ENCODE measurements at regions not wholly inside any gene's neighbourhood (a gene's known extent, or its start where the extent isn't known, plus 50 kb on each side); places are given as distances from the start of the nearest gene placed in this dataset.

- TF ChIP-seq CTCF (conservative IDR thresholded peaks at IDR 0.05 in 1 of 2, IDR thresholded peaks at IDR 0.05 in 1 of 2; ENCODE audit: extremely low read depth in 1 of 2, insufficient read depth in 1 of 2, low read depth in 1 of 2, low read length in 2 of 2) (no peak), EZH2 (IDR thresholded peaks at IDR 0.05; ENCODE audit: borderline replicate concordance, low read length) (no peak)
Measured at GRCh38 chr2:137845422-137845821, 118.9 kb upstream of the HNMT start.
